DOHH2 (cell line): ENCODE measurements at regions not wholly inside any gene's neighbourhood (a gene's known extent, or its start where the extent isn't known, plus 50 kb on each side); places are given as distances from the start of the nearest gene placed in this dataset.

Experiments used
- EZH2phosphoT487 ChIP-seq: fragments of 200-600 bp; sonication (generic); IDR thresholded peaks from 2 replicates; pipeline ENCODE4 v1.6.1; 2017; ENCODE audit warnings: borderline replicate concordance, mild to moderate bottlenecking, antibody characterized with exemption, low read length, moderate library complexity, mixed read lengths
- TF ChIP-seq, protein P1 (sequence below): fragments of 200-600 bp; sonication (generic); IDR thresholded peaks from one replicate; pipeline ENCODE4 v1.5.1; 2014; ENCODE audit warnings: antibody characterized with exemption, mild to moderate bottlenecking, low read depth, low read length; ENCODE audit not compliant: poor library complexity, severe bottlenecking

DNA sequence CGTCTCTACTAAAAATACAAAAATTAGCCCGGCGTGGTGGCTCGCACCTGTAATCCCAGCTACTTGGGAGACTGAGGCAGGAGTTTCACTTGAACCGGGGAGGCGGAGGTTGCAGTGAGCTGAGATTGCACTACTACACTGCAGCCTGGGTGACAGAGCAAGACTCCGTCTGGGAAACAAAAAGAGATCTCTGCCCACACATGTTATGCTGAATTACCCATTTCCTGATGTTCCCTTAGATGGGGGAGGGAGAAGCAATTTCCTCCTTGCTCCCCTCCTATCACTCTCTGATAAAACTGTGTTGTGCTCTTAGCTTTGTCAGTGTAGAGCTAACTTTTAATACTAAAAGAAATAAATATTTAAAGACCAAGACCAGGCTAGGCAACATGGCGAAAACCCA, 102.5 kb downstream of the LARP7 start:
- TF ChIP-seq, protein P1, sequence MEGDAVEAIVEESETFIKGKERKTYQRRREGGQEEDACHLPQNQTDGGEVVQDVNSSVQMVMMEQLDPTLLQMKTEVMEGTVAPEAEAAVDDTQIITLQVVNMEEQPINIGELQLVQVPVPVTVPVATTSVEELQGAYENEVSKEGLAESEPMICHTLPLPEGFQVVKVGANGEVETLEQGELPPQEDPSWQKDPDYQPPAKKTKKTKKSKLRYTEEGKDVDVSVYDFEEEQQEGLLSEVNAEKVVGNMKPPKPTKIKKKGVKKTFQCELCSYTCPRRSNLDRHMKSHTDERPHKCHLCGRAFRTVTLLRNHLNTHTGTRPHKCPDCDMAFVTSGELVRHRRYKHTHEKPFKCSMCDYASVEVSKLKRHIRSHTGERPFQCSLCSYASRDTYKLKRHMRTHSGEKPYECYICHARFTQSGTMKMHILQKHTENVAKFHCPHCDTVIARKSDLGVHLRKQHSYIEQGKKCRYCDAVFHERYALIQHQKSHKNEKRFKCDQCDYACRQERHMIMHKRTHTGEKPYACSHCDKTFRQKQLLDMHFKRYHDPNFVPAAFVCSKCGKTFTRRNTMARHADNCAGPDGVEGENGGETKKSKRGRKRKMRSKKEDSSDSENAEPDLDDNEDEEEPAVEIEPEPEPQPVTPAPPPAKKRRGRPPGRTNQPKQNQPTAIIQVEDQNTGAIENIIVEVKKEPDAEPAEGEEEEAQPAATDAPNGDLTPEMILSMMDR = no peak
- TF ChIP-seq EZH2phosphoT487 = no peak
